Right atrium auricular region (tissue), 2 donors: ENCODE measurements at regions not wholly inside any gene's neighbourhood (a gene's known extent, or its start where the extent isn't known, plus 50 kb on each side); places are given as distances from the start of the nearest gene placed in this dataset.

Source experiments
- DNase-seq: peaks from one replicate; pipeline ENCODE4 v3.0.0-alpha.2; 2019; ENCODE audit warnings: low spot score
- H3K27ac ChIP-seq, 2 donors: fragments of 200-600 bp; sonication (generic); 1 replicate in 1 of 2; 2 replicates in 1 of 2; pipeline ENCODE4 v1.5.1; 2016 to 2019
- H3K27me3 ChIP-seq, 2 donors: fragments of 200-600 bp; sonication (generic); one replicate each; pipeline versions ENCODE4 v1.5.1 to v1.6.0; 2017 to 2019
- H3K36me3 ChIP-seq: fragments of 200-600 bp; sonication (generic); one replicate; pipeline ENCODE4 v1.5.1; 2016
- H3K4me1 ChIP-seq, 2 donors: fragments of 200-600 bp; sonication (generic); one replicate each; pipeline versions ENCODE4 v1.5.1 to v1.6.0; 2017 to 2019
- H3K4me3 ChIP-seq, 2 donors: fragments of 200-600 bp; sonication (generic); 1 replicate in 1 of 2; 2 replicates in 1 of 2; pipeline ENCODE4 v1.5.1; 2017 to 2019; ENCODE audit warnings: mild to moderate bottlenecking in 1 of 2, moderate library complexity in 1 of 2
- H3K9me3 ChIP-seq, 2 donors: fragments of 200-600 bp; sonication (generic); one replicate each; pipeline ENCODE4 v1.5.1; 2019
- TF ChIP-seq, protein P1 (sequence below), 2 donors: fragments of 200-600 bp; sonication (generic); IDR thresholded peaks; one replicate each; pipeline ENCODE4 v1.5.1; 2019; ENCODE audit warnings: antibody characterized with exemption in 2 of 2

DNA sequence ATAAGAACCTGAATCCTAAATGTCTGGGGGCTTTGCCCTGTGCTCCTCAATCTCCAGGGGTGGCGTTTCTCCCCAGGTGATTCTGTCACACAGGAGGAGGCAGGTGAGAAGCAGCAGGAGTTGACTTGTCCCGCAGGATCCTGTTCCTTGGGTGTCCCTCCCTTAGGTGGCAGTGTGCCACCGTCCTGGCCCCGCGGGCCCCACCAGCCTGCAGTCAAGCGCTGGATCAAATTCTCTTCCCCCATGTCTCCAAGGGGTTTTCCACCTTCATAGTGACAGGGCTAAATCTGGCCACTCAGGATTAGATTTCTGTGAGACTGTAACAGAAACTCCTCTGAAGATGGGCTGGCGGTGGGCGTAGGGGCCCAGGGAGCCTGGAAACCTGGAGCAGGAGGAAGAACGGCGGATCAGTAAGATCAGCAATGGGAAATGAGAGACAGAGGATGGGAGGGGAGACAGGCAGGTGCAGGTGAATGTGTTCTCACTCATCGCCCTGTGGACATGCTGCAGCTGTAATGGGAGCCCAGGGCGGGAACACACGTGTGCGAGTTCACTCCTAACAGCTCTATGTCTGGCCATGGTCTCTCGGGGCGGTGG lies 329.2 kb upstream of the COBL start:
- Histone ChIP-seq H3K4me3 (no peak overlapping the region), H3K27me3 (no peaks in the 10 kb centered on the region), H3K36me3 (no peaks in the 10 kb centered on the region), H3K27ac (no peak overlapping the region), H3K9me3 (no peaks in the 10 kb centered on the region), H3K4me1 (no peaks in the 10 kb centered on the region)
- DNase-seq: no peak
- TF ChIP-seq, protein P1, sequence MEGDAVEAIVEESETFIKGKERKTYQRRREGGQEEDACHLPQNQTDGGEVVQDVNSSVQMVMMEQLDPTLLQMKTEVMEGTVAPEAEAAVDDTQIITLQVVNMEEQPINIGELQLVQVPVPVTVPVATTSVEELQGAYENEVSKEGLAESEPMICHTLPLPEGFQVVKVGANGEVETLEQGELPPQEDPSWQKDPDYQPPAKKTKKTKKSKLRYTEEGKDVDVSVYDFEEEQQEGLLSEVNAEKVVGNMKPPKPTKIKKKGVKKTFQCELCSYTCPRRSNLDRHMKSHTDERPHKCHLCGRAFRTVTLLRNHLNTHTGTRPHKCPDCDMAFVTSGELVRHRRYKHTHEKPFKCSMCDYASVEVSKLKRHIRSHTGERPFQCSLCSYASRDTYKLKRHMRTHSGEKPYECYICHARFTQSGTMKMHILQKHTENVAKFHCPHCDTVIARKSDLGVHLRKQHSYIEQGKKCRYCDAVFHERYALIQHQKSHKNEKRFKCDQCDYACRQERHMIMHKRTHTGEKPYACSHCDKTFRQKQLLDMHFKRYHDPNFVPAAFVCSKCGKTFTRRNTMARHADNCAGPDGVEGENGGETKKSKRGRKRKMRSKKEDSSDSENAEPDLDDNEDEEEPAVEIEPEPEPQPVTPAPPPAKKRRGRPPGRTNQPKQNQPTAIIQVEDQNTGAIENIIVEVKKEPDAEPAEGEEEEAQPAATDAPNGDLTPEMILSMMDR (IDR thresholded peaks at IDR 0.05): no peak

DNA sequence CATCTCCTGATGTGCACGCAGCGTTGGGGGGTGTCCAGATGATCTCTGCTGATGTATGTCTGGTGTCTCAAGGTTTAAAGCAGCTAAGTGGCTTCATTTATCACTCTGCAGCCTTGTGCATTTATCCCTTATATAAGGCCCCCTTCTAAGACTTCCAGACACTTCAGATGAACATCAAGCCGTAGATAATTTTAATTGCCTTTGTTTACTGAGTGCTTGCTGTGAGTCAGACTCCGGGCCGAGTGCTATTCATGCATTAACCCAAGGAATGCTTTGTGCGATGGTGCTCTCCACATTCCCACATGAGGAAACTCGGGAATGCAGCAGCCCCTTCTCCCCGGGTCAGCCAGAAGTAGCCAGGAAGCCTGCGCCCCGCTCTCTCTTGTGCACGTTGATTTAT lies 328.6 kb upstream of the COBL start:
- H3K36me3 ChIP-seq: no peaks in the 10 kb centered on the region
- no peak overlapping the region for H3K27ac ChIP-seq
- H3K27me3 ChIP-seq: no peaks in the 10 kb centered on the region
- no peaks in the 10 kb centered on the region for H3K9me3 ChIP-seq
- no peaks in the 10 kb centered on the region for H3K4me1 ChIP-seq
- TF ChIP-seq, protein P1 (IDR thresholded peaks at IDR 0.05): no peak
- no peak for DNase-seq
- no peak overlapping the region for H3K4me3 ChIP-seq

DNA sequence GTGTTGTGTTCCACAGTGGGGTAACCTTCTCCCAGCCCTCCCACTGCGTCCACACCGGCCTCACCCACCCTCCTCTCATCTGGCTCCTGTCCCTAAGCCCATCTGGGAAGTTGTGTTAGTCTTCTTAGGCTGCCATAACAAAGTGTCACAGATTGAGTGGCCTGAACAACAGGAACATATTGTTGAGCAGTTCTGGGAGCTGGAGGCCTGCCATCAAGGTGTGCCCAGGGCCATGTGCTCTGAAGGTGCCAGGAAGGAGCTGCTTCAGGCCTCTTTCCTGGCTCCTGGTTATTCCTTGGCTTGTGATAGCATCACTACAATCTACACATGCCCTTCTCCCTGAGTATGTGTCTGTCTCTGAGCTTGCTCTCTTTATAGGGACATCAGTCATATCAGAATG lies 327.6 kb upstream of the COBL start:
- DNase-seq: no peak
- TF ChIP-seq, protein P1 (IDR thresholded peaks at IDR 0.05): no peak
- Histone ChIP-seq H3K4me3 (no peak overlapping the region), H3K9me3 (no peaks in the 10 kb centered on the region), H3K27ac (no peak overlapping the region), H3K27me3 (no peaks in the 10 kb centered on the region), H3K36me3 (no peaks in the 10 kb centered on the region), H3K4me1 (no peaks in the 10 kb centered on the region)

DNA sequence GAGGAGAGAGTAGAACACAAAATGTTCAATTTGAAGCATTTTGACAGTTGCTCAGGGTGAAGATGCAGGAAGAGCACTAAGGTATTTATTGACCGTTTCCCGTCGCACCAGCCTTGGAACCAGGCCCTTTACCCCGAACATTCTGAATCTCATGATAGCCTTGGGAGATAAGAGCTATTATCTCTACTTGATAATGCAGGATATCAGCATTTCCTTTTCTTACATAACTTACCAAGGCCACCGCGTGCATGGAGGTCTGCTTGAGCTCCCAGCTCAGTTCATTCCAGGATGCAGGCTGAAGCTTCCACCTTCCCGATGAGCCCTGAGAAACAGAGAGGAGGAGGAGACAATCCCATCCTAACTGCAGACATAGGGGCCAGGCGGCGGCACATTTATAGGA lies 324.2 kb upstream of the COBL start:
- Histone ChIP-seq H3K27me3 (no peaks in the 10 kb centered on the region), H3K4me1 (no peaks in the 10 kb centered on the region), H3K27ac (no peak overlapping the region), H3K4me3 (no peak overlapping the region), H3K9me3 (no peaks in the 10 kb centered on the region), H3K36me3 (no peaks in the 10 kb centered on the region)
- TF ChIP-seq, protein P1 (IDR thresholded peaks at IDR 0.05): no peak
- no peak for DNase-seq

DNA sequence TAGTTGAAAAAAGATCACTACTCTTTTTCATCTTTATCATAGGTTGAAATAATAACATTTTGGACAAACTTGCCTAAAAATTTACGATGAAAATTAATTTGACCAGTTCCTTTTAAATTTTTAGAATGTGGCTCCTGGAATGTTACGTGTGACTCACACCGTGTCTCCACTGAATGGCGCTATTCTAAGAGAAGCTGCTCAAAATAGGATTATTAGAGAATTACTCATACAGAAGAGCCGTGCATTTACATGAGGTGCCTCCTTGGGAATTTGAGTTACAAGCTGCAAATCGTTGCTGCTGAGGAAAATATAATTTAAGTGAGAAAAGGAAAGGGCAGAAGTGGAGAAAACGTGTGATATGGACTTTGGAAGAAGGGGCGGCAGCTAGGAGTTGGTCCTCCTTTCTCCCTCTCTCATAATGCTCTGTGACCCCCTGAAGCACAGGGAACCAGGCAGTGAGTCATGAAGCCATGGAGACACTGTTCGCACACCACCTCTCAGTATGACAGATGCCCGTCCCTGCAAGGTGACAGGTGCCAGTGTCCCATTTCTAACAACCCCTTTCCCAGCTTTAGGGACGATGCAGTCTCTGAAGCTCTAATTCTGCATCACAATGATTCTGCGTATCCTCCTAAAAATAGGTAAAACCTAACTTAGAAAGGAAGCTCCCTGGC lies 323.2 kb upstream of the COBL start:
- no peak overlapping the region for H3K27ac ChIP-seq
- H3K36me3 ChIP-seq: no peaks in the 10 kb centered on the region
- TF ChIP-seq, protein P1 (IDR thresholded peaks at IDR 0.05): no peak
- H3K4me3 ChIP-seq: no peak overlapping the region
- no peaks in the 10 kb centered on the region for H3K4me1 ChIP-seq
- DNase-seq: no peak
- no peaks in the 10 kb centered on the region for H3K27me3 ChIP-seq
- H3K9me3 ChIP-seq: no peaks in the 10 kb centered on the region

DNA sequence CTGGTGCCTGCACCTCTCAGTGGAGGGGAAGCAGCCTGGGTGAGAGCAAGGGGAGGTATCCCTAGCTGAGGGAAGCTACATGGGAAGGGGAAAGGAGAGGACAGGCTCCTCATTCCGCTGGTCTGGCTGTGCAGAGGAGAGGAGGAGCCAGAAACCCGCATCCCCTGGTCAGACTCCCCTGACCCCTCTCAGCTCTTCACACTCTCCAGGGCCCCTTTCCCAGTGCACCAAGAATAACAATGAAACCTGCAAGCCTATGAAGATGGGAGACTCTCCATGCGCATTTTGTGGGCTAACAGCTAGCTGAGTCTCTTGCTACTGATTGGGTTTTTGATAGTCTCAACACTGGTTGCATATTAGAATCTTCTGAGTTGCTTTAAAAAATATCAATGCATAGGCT lies 319.9 kb upstream of the COBL start:
- no peaks in the 10 kb centered on the region for H3K27me3 ChIP-seq
- TF ChIP-seq, protein P1 (IDR thresholded peaks at IDR 0.05): no peak
- no peaks in the 10 kb centered on the region for H3K9me3 ChIP-seq
- H3K4me1 ChIP-seq: no peaks in the 10 kb centered on the region
- no peaks in the 10 kb centered on the region for H3K36me3 ChIP-seq
- no peak overlapping the region for H3K27ac ChIP-seq
- DNase-seq: no peak
- H3K4me3 ChIP-seq: no peak overlapping the region
